Pancreas (tissue), 10 donors: ENCODE measurements at regions not wholly inside any gene's neighbourhood (a gene's known extent, or its start where the extent isn't known, plus 50 kb on each side); places are given as distances from the start of the nearest gene placed in this dataset.

Experiments used
- ATAC-seq, 4 donors: fragments of 200-7000 bp; cut with Tn5 transposase; one replicate each; pipeline versions ENCODE4 v1.8.0 to v1.9.1; 2020; ENCODE audit warnings: mild to moderate bottlenecking in 4 of 4, moderate library complexity in 4 of 4
- DNase-seq, 6 donors: peaks; one replicate each; pipeline ENCODE4 v3.0.0-alpha.2; 2020
- FAIRE-seq: peaks from 2 replicates; lab custom pipeline; 2012; peaks lifted over from hg19 to GRCh38; lab: Jason Lieb, UNC
- H3K27ac ChIP-seq, 4 donors: fragments of 200-600 bp; sonication (generic); 1 replicate in 3 of 4; 2 replicates in 1 of 4; pipeline versions ENCODE4 v1.5.0 to v1.8.0; 2020
- H3K27me3 ChIP-seq, 4 donors: fragments of 200-600 bp; one replicate each; pipeline ENCODE4 v1.8.0; 2021
- H3K36me3 ChIP-seq, 3 donors: fragments of 200-600 bp; sonication (generic) in 1 of 3; one replicate each; pipeline versions ENCODE4 v1.5.0 to v1.8.0; 2020 to 2021
- H3K4me1 ChIP-seq, 3 donors: fragments of 200-600 bp; one replicate each; pipeline ENCODE4 v1.8.0; 2021
- H3K4me3 ChIP-seq, 4 donors: fragments of 200-600 bp; sonication (generic) in 2 of 4; one replicate each; pipeline versions ENCODE4 v1.5.0 to v1.8.0; 2020 to 2021
- H3K9me3 ChIP-seq, 4 donors: fragments of 200-600 bp; one replicate each; pipeline ENCODE4 v1.8.0; 2021
- WGBS, 2 donors: extraction: QIAGEN DNeasy Blood & Tissue Kit; methylation state at CpG; one replicate each; pipeline ENCODE4 v1.1.7; 2013; 5-methylcytosine and 5-hydroxymethylcytosine counted together
- intact Hi-C, 3 donors: fragments of 100-400 bp; cut with DNase I; formaldehyde crosslinking; loops; one replicate each; pipeline versions ENCODE4 v1.11.1 to v1.14.2; 2022
- TF ChIP-seq, protein P1 (sequence below), 4 donors: fragments of 200-600 bp; sonication (generic) in 3 of 4; IDR thresholded peaks; one replicate each; pipeline versions ENCODE4 v1.5.0 to v1.8.0; 2021; ENCODE audit warnings: antibody characterized with exemption in 4 of 4
- donor health status: healthy with polysubstance abuse.
- donor health status: DM: no; HTN: no; CAD: no; lungs with moderate emphysema.
- donor health status: DM: no; HTN: no; CAD: no.
- donor health status: control.
- donor health status: control.
- donor health status: Bipolar disorder and iron deficiency.
- donor health status: DM: yes; HTN: yes; CAD: no.
- donor health status: DM: no; HTN: no; CAD: no.
- donor health status: DM: no; HTN: no; CAD: no.
- donor health status: DM: yes; HTN: yes; CAD: no.

DNA sequence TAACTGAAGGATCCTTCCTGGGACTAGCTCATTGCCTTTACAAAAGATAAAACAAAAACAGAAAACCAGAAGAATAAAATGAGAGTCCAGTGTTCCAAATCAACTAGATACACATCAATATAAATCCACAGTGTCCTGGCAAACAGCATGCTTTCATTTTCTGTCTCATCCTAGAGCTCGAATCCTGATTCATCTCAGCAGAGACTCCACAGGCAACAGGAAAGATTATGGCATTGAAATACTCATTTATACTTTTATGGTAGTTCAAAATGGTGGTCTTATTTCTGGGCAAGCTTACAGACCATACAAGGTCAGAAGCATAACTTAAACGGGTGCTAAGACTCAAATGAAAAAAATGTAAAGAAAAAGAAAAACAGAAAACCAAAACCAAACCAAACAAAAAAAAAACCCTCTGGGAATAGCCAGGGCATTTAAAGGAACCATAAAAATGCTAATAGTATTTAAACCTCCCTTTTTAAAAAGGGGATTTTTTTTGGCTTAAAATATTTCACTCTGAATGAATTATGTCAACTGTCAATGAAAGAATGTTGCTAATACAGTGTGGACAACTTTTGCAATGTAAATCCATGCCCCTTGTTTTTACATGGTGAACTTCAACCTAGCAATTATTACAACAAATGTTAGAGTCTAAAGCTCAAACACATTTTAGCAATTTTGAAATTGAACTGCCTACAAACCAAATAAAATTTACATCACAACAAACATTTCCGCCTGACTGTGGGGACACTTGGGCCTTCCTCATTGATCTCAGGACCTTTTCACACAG is 57.9 kb downstream of the GPR101 start:
- DNase-seq (no peak), ATAC-seq (no peak), FAIRE-seq (no peak)
- no peaks in the 10 kb centered on the region for H3K9me3 ChIP-seq
- no peak overlapping the region for H3K27ac ChIP-seq
- H3K4me3 ChIP-seq, result no peak overlapping the region
- H3K27me3 ChIP-seq, result no peaks in the 10 kb centered on the region
- no peaks in the 10 kb centered on the region for H3K4me1 ChIP-seq
- intact Hi-C loops, result no loop called here
- H3K36me3 ChIP-seq, result no peaks in the 10 kb centered on the region
- TF ChIP-seq, protein P1, sequence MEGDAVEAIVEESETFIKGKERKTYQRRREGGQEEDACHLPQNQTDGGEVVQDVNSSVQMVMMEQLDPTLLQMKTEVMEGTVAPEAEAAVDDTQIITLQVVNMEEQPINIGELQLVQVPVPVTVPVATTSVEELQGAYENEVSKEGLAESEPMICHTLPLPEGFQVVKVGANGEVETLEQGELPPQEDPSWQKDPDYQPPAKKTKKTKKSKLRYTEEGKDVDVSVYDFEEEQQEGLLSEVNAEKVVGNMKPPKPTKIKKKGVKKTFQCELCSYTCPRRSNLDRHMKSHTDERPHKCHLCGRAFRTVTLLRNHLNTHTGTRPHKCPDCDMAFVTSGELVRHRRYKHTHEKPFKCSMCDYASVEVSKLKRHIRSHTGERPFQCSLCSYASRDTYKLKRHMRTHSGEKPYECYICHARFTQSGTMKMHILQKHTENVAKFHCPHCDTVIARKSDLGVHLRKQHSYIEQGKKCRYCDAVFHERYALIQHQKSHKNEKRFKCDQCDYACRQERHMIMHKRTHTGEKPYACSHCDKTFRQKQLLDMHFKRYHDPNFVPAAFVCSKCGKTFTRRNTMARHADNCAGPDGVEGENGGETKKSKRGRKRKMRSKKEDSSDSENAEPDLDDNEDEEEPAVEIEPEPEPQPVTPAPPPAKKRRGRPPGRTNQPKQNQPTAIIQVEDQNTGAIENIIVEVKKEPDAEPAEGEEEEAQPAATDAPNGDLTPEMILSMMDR (IDR thresholded peaks at IDR 0.05), result no peak
- 65 to 75% methylated on average over 3 of the region's 3 CpGs for WGBS, 2 donors

DNA sequence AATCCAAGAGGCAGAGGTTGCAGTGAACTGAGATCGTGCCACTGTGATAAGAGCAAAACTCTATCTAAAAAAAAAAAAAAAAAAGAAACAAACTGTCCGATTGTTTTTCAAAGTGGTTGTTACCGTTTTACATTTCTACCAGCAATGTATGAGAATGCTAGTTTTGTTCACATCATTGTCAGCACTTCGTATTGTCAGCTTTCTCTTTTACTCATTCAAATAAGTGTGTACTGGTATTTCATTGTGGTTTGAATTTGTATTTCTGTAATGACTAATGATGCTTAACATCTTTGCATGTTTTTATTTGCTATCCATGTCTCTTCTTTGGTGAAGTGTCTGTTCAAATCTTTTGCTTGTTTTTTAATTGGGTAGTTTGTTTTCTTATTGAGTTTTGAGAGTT is 65.8 kb downstream of the GPR101 start:
- DNase-seq (no peak), ATAC-seq (no peak), FAIRE-seq (peak; percentile 29)
- Histone ChIP-seq H3K27me3 (no peaks in the 10 kb centered on the region), H3K36me3 (no peaks in the 10 kb centered on the region), H3K4me1 (no peaks in the 10 kb centered on the region), H3K9me3 (no peaks in the 10 kb centered on the region), H3K4me3 (no peak overlapping the region), H3K27ac (no peak overlapping the region)
- TF ChIP-seq, protein P1 (IDR thresholded peaks at IDR 0.05), result no peak
- 78 to 82% methylated on average over 4 of the region's 4 CpGs for WGBS, 2 donors
- intact Hi-C loops, result no loop called here

DNA sequence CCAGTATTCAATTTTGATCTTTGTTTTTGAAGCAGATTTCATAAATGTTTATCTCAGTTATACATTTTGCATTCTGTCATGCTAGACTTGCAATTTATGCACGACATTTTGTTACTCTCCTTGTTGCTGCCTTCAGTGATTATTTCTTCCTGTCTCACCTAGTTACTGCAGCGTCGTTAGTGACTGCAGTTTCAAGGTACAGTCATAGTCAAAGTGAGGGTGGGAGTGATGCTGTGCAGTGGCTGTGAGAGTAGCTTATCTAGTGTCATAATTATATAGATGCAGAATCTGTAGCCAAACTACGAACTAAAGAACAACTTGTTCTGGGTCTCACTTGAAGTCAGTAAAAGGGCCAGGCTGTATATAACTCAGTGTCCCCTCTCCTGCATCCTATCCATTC is 69.8 kb downstream of the GPR101 start:
- no peaks in the 10 kb centered on the region for H3K36me3 ChIP-seq
- H3K9me3 ChIP-seq, result no peaks in the 10 kb centered on the region
- intact Hi-C loops, result no loop called here
- WGBS, 2 donors, result 70 to 73% methylated on average over 4 of the region's 4 CpGs
- DNase-seq, result no peak
- H3K4me3 ChIP-seq, result no peak overlapping the region
- no peaks in the 10 kb centered on the region for H3K4me1 ChIP-seq
- ATAC-seq, result no peak
- H3K27ac ChIP-seq, result no peak overlapping the region
- FAIRE-seq, result no peak
- no peaks in the 10 kb centered on the region for H3K27me3 ChIP-seq
- TF ChIP-seq, protein P1 (IDR thresholded peaks at IDR 0.05), result no peak

GRCh38 chrX:136961594-136962135 is 72.1 kb downstream of the GPR101 start:
- Histone ChIP-seq H3K27me3 (no peaks in the 10 kb centered on the region), H3K4me3 (no peak overlapping the region), H3K36me3 (no peaks in the 10 kb centered on the region), H3K9me3 (no peaks in the 10 kb centered on the region), H3K27ac (no peak overlapping the region), H3K4me1 (no peaks in the 10 kb centered on the region)
- TF ChIP-seq, protein P1 (IDR thresholded peaks at IDR 0.05), result no peak
- DNase-seq (no peak), FAIRE-seq (no peak), ATAC-seq (no peak)
- WGBS, 2 donors, result 63 to 82% methylated on average over 4 of the region's 4 CpGs
- intact Hi-C loops, result no loop called here

DNA sequence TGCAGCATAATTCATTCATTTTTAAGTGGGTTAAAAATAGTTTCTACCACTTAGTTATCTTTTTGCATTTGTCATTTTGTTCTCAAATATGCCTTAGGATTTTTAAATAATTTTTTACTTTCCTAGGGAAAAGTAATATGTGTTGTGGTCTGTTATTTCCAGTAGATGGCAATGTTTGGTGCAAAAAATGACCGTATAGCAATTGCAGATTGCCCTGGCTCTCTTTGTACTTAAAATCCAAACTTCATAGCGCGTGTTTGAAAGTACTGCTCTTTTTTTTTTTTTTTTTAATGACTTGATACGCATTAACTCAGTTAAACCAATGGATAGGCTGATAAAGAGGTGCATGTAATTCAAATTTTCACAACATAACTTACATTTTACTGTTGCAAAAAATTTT is 74.4 kb upstream of the RBMX start:
- intact Hi-C loops, result no loop called here
- peak; percentile 89 for FAIRE-seq
- no peak for DNase-seq
- Histone ChIP-seq H3K27me3 (no peaks in the 10 kb centered on the region), H3K27ac (no peak overlapping the region), H3K9me3 (no peaks in the 10 kb centered on the region), H3K4me1 (no peaks in the 10 kb centered on the region), H3K4me3 (no peak overlapping the region), H3K36me3 (no peaks in the 10 kb centered on the region)
- WGBS, 2 donors, result 2 to 3% methylated on average over 4 of the region's 4 CpGs
- peak; percentile 76 to 89 (median 88) for ATAC-seq
- TF ChIP-seq, protein P1 (IDR thresholded peaks at IDR 0.05), result peak in 3 of 4 donors; percentile 13 to 29 (median 14)
